ENCODE measurements at regions not wholly inside any gene's neighbourhood (a gene's known extent, or its start where the extent isn't known, plus 50 kb on each side); places are given as distances from the start of the nearest gene placed in this dataset.

DNA sequence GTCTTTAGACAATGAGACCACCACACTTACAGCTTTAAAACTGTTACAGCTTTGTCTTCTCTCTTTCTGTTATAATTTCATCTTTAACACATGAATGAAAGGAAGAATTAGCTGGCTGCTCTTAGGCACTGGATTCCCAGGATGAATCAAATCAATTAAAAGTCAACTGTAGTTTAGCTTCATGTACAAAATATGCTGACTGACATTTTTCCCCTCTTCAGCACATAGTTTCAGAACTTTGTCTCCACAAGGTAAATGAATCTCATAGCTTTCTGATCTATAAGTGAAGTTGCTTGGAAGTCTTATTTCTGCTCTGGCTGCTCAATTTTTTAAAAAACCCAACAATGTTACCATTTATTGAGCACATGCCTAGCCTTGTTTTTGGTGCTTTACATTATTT lies 293.8 kb downstream of the GRIN2B start:
- no peaks in the 10 kb centered on the region; the same call in 1 of the 2 replicates for H3K27me3 ChIP-seq (ENCODE audit: insufficient read depth, low read length)
- no peak for TF ChIP-seq EZH2 (IDR thresholded peaks at IDR 0.05; ENCODE audit: borderline replicate concordance, low read length)
- TF ChIP-seq, protein P1, sequence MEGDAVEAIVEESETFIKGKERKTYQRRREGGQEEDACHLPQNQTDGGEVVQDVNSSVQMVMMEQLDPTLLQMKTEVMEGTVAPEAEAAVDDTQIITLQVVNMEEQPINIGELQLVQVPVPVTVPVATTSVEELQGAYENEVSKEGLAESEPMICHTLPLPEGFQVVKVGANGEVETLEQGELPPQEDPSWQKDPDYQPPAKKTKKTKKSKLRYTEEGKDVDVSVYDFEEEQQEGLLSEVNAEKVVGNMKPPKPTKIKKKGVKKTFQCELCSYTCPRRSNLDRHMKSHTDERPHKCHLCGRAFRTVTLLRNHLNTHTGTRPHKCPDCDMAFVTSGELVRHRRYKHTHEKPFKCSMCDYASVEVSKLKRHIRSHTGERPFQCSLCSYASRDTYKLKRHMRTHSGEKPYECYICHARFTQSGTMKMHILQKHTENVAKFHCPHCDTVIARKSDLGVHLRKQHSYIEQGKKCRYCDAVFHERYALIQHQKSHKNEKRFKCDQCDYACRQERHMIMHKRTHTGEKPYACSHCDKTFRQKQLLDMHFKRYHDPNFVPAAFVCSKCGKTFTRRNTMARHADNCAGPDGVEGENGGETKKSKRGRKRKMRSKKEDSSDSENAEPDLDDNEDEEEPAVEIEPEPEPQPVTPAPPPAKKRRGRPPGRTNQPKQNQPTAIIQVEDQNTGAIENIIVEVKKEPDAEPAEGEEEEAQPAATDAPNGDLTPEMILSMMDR (IDR thresholded peaks at IDR 0.05; ENCODE audit: low read length): no peak
- H3K27ac ChIP-seq (ENCODE audit: low read depth, low read length, poor library complexity, severe bottlenecking): no peak overlapping the region
- H3K4me3 ChIP-seq (ENCODE audit: low read depth, low read length, poor library complexity, severe bottlenecking): no peak overlapping the region
- H3K9ac ChIP-seq (ENCODE audit: low read length): no peak overlapping the region
- H3F3A ChIP-seq (ENCODE audit: insufficient read depth, low read length): no peaks in the 10 kb centered on the region
- no peak overlapping the region for H2AFZ ChIP-seq (ENCODE audit: low read length)
- H3K9me2 ChIP-seq (ENCODE audit: low read depth, low read length): no peaks in the 10 kb centered on the region
- H3K4me1 ChIP-seq (ENCODE audit: insufficient read depth, low read length, severe bottlenecking): no peaks in the 10 kb centered on the region
- no peaks in the 10 kb centered on the region for H3K79me2 ChIP-seq (ENCODE audit: insufficient read depth, low read length)
- H3K36me3 ChIP-seq (ENCODE audit: insufficient read depth, low read length): no peaks in the 10 kb centered on the region
- H3K9me3 ChIP-seq (ENCODE audit: low read length): no peaks in the 10 kb centered on the region
- H4K20me1 ChIP-seq (ENCODE audit: insufficient read depth, low read length): no peaks in the 10 kb centered on the region
- no peak overlapping the region for H3K4me2 ChIP-seq (ENCODE audit: low read length)

DNA sequence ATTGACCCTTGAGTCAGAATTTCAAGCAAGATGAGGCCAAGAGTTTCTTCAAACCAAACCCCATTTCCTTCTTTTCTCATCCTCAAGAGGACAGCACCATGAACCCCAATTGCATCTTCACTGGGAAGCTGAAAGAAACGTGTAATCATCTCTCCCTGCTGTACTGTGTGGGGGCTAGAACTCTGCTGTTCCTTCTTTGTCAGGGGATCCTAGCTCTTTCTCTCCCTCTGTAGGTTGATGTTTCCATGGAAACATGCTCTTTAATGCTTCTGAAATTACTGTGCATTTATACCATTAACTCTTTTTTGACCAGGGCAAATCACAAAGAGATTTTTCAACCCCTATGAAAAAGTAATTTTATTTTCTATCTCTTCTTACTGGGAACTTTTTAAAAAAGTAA lies 295.1 kb downstream of the GRIN2B start:
- Histone ChIP-seq H3K4me3 (ENCODE audit: low read depth, low read length, poor library complexity, severe bottlenecking) (no peak overlapping the region), H3K79me2 (ENCODE audit: insufficient read depth, low read length) (no peaks in the 10 kb centered on the region), H3K9ac (ENCODE audit: low read length) (no peak overlapping the region), H3F3A (ENCODE audit: insufficient read depth, low read length) (no peaks in the 10 kb centered on the region), H3K9me2 (ENCODE audit: low read depth, low read length) (no peaks in the 10 kb centered on the region), H3K36me3 (ENCODE audit: insufficient read depth, low read length) (no peaks in the 10 kb centered on the region), H3K27ac (ENCODE audit: low read depth, low read length, poor library complexity, severe bottlenecking) (no peak overlapping the region), H3K4me2 (ENCODE audit: low read length) (no peak overlapping the region), H3K9me3 (ENCODE audit: low read length) (no peaks in the 10 kb centered on the region), H3K27me3 (ENCODE audit: insufficient read depth, low read length) (no peaks in the 10 kb centered on the region; the same call in 1 of the 2 replicates), H3K4me1 (ENCODE audit: insufficient read depth, low read length, severe bottlenecking) (no peaks in the 10 kb centered on the region), H2AFZ (ENCODE audit: low read length) (no peak overlapping the region), H4K20me1 (ENCODE audit: insufficient read depth, low read length) (no peaks in the 10 kb centered on the region)
- no peak for TF ChIP-seq EZH2 (IDR thresholded peaks at IDR 0.05; ENCODE audit: borderline replicate concordance, low read length)
- TF ChIP-seq, protein P1 (IDR thresholded peaks at IDR 0.05; ENCODE audit: low read length): no peak

DNA sequence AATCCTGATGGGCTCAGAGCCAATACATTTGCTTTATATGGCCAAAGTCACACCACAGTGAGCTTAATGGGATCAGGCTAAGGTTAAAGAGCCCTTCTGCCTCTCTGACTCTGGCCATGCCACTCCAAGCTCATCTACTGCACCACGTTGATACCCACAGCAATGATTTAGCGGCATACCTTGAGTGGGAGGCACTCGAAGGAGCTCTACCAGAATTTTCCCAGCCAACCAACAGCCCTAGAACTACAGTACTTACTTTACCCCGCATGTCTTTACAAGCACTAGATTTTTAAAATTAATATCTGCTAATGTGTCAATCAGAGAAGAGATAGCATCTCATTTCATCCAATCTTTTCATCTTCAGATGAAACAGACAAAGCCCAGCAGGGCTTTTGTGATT lies 300.5 kb downstream of the GRIN2B start:
- no peaks in the 10 kb centered on the region for H3K9me2 ChIP-seq (ENCODE audit: low read depth, low read length)
- H3K9ac ChIP-seq (ENCODE audit: low read length): no peak overlapping the region
- no peaks in the 10 kb centered on the region for H3K9me3 ChIP-seq (ENCODE audit: low read length)
- no peaks in the 10 kb centered on the region for H4K20me1 ChIP-seq (ENCODE audit: insufficient read depth, low read length)
- no peaks in the 10 kb centered on the region for H3K27me3 ChIP-seq (ENCODE audit: insufficient read depth, low read length)
- H2AFZ ChIP-seq (ENCODE audit: low read length): no peak overlapping the region
- H3K27ac ChIP-seq (ENCODE audit: low read depth, low read length, poor library complexity, severe bottlenecking): no peak overlapping the region
- no peaks in the 10 kb centered on the region for H3K4me1 ChIP-seq (ENCODE audit: insufficient read depth, low read length, severe bottlenecking)
- no peaks in the 10 kb centered on the region for H3F3A ChIP-seq (ENCODE audit: insufficient read depth, low read length)
- no peaks in the 10 kb centered on the region for H3K36me3 ChIP-seq (ENCODE audit: insufficient read depth, low read length)
- H3K4me2 ChIP-seq (ENCODE audit: low read length): no peak overlapping the region
- no peak for TF ChIP-seq EZH2 (IDR thresholded peaks at IDR 0.05; ENCODE audit: borderline replicate concordance, low read length)
- TF ChIP-seq, protein P1 (IDR thresholded peaks at IDR 0.05; ENCODE audit: low read length): no peak
- no peaks in the 10 kb centered on the region for H3K79me2 ChIP-seq (ENCODE audit: insufficient read depth, low read length)
- H3K4me3 ChIP-seq (ENCODE audit: low read depth, low read length, poor library complexity, severe bottlenecking): no peak overlapping the region

All from OCI-LY1 (cell line).